ENCODE measurements at regions not wholly inside any gene's neighbourhood (a gene's known extent, or its start where the extent isn't known, plus 50 kb on each side); places are given as distances from the start of the nearest gene placed in this dataset.

- no peak for TF ChIP-seq CTCF (IDR thresholded peaks at IDR 0.05; ENCODE audit: low read length)
- TF ChIP-seq EZH2 (IDR thresholded peaks at IDR 0.05; ENCODE audit: borderline replicate concordance, low read length) = no peak
Observed at GRCh38 chr5:104372376-104372775, 809.8 kb upstream of the NUDT12 start.
